GM18870 (cell line): ENCODE measurements at regions not wholly inside any gene's neighbourhood (a gene's known extent, or its start where the extent isn't known, plus 50 kb on each side); places are given as distances from the start of the nearest gene placed in this dataset.

Source experiments
- ATAC-seq: cut with Tn5 transposase; IDR thresholded peaks from one replicate; pipeline ENCODE4 v1.9.1; 2021; ENCODE audit warnings: moderate library complexity; ENCODE audit not compliant: unreplicated experiment

DNA sequence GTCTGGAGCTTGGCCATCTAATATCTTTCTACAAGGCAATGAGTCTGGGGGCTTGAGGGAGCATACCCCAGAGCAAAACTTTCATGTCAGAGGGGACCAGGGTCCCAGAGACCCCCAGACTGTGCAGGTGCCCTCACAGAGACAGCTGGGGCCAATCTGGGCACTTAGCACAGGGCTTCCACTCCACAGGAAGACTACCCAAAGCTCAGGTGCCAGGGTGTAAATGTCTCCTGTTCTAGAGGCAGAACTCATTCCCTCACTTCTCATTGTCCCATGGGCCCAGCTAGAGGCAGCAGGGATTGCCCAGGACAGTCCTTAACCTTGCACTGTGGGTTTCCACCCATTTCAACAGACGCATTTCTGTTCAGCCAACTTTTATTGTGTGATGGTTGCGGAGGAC lies 246.9 kb downstream of the ACTR3B start:
- no peak for ATAC-seq

GRCh38 chr7:153006911-153007310 lies 247.4 kb downstream of the ACTR3B start:
- ATAC-seq, result no peak

GRCh38 chr7:153010416-153010815 lies 250.9 kb downstream of the ACTR3B start:
- ATAC-seq, result no peak

GRCh38 chr7:153012203-153012602 lies 252.7 kb downstream of the ACTR3B start:
- no peak for ATAC-seq

DNA sequence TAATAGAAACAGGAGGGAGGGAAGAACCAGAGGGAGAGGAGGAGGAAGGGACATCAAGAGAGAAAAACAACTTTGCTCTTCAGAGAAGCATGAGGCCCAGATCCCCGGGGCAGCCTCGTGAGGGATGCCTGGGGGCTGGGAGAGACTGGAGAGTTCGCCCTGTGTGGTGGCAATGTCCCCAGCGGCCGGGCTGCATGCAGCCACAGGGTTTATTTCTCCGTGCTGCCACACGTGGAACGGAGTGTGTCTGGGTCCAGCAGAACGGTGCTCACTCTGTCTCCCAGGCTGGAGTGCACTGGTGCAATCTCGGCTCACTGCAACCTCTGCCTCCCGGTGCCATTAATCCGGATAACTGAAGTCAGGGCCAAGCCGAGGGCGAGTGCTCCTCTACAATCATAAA lies 257.7 kb downstream of the ACTR3B start:
- no peak for ATAC-seq

DNA sequence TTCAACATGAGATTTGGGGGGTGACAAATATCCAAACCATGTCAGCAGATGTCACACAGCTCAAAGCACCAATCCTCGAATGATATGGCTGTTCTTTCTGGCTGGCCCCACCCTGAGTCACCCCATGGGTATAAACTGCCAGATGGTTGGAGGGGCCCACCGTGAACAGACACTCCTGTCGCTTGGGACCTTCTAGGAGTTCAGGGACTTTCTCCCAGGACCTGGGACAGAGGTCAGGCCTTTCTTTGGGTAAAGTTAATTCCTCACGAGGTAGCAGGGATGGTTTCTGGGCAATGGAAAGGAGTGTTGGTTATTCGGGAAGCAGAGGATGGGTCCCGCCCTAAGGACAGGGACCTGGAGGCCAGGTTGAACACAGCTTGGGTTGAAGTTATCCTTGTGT lies 262.0 kb downstream of the ACTR3B start:
- ATAC-seq, result no peak

DNA sequence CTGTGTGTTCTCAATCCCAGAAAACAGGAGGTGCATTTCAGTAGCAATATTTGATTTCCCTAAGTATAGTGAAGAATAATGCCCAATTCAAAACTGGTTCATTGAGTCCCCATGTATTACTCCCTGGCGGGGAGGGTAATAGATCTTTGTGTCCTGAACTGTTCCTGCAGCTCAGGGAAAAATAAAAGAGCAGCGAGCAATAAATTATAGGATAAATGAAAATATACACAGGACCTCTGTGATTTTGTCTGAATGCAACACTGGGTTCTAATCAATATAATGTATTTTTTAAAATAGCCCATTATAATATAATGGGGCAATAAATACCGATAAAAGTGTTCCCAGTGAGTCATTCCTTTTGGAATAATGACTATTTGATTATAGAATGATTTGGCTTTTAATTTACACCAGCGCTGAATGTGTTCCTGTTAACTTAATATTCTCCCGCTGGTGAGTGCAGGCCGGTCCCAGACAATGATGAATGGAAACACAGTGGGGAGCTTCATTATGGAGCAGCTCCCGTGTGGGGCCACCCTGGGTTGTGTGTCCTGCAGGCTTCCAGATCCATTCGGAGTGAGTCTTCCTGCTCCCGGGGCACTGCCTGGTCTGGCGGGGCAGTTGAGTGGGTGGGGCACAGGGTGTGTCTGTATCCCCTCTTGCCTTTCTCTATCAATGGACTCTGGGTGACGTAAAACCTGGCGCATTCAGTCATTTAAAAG lies 263.1 kb downstream of the ACTR3B start:
- no peak for ATAC-seq

GRCh38 chr7:153023194-153023592 lies 263.6 kb downstream of the ACTR3B start:
- ATAC-seq, result no peak

GRCh38 chr7:153027210-153027609 lies 267.7 kb downstream of the ACTR3B start:
- ATAC-seq, result no peak

DNA sequence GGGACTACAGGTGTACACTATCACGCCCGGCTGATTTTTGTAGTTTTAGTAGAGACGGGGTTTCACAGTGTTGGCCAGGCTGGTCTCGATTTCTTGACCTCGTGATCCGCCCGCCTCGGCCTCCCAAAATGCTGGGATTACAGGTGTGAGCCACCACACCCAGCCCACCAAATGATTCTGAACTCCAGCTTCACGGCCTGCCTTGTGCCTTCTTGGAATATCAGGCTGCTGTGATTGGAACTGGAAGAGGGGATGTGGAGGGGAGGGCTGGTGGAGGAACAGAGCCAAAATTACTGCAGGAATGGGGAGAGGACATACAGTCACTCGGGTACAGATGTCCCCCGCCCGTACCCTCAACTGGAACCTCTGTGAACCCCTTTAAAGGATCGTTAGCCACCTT lies 268.4 kb downstream of the ACTR3B start:
- ATAC-seq, result no peak

DNA sequence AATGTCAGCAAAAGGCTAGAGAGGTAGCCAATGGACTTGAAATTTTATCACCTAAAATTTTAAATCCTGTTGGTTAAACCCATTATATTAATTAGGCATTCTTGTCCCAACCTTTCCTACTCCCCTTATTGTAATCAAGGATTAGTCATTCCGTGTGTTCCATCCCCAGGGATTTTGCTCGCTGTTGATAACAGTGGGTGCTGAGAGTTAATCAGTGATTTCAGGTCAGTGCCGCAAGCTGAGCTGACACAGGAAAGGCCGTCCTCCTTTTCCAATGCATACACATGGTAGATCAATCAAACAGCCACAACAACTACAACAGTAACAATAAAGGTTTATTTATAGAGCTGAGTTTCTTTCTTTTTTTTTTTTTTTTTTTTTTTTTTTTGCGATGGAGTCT lies 271.4 kb downstream of the ACTR3B start:
- no peak for ATAC-seq

DNA sequence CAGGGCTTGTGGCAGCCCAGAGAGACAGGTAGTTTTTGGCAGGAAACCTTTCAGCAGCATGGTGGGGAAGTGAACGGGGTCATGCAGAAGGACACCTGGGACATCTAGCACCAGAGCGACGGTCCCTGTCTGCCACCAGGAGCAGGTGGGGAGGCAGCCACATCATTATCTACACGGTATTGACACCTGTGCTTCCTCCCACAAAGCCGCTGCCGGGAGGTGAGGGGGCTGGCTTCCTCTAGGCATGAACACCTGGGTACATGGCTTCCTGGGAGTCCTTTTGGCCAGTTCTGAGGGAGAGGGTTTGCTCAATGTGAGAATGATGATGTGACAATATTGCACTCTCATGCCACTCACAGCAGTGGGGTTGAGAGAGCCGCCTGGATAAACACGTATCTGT lies 275.2 kb downstream of the ACTR3B start:
- ATAC-seq, result no peak

DNA sequence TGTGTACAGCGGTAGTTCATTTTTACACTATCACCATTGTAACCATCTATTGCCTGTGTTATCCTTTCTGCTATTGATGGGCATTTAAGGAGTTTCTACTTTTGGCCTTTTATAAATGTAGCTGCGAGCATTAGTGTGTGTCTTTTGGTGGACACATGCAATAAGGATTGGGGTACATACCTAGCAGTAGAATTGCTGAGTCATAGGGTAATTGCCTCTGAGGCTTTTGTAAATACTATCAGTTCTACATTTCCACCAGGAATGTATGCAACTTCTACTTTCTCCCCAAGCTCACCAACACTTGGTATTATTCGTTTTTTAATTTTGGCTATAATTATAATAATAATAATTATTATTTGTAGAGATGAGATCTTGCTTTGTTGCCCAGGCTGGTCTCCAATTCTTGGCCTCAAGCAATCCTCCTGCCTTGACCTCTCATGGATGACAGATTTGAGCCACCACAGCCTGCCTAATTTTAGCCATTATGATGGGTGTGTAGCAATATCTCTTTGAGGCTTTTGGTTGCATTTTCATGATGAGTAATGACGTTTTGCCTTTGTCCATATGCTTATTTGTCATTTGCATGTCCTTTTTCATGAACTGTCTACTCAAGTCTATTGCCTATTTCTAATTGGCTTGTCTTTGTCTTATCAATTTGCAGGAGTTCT lies 277.0 kb downstream of the ACTR3B start:
- no peak for ATAC-seq

DNA sequence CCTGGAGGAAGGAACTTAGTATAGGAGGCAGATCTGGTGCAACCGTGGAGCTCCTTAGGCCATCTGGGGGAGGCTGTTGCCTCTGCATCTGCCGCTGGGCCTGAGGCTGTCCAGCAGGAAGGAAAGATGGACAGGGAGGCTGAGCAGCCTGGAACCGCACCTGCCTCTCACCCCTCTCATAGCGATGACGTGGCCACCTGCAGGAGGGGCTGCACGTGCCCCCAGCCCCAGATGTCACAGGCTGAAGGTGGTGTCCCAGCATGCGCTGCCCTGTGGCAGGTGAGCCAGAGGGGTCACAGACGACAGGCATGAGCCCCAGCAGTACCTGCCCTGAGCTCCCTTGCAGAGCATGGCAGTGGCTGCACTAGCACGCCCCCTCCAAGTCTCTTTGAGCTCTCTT lies 283.9 kb downstream of the ACTR3B start:
- no peak for ATAC-seq

- ATAC-seq, result no peak
Observed at GRCh38 chr7:153044981-153045380, 285.4 kb downstream of the ACTR3B start.

DNA sequence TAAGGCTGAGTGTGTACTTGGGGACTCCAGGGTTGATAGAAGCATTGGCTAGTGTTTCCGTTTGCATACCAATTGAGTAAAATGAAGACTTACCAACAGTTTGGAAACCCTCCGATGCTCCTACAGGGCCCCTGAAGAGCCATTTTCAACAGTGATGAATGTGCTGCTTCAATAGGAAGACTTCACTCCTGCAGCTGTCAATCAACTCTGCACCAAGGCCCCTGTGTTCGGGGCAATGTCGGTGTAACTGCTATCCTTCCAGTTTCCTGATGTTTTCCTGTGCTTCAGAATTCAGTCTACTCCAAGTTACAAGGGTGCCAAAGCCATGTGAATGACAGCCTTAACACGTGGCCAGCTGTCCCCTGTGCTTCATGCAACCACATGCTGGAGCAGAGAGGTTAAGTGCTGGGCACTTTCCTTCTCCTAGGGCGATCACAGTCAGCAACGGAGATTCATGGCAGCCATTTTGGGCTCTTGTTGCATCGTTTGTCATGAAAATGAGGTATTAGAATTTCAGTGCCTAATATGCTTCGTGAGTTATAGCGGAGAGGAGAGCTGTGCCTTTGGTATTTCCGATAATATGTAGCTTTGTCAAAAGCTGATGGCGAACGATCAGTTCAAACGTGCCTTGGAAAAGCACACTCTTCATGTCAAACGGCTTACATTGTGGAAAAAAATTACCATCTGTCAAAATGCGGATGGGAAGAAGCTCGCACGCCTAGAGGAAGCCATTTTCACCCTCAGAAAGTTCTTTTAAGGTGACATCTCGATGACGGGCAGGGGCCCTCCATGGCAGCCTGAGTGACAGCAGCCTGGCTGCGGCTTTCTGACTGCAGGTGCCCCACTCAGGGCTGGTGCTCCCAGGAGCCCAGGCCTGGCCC lies 287.8 kb downstream of the ACTR3B start:
- ATAC-seq, result no peak

DNA sequence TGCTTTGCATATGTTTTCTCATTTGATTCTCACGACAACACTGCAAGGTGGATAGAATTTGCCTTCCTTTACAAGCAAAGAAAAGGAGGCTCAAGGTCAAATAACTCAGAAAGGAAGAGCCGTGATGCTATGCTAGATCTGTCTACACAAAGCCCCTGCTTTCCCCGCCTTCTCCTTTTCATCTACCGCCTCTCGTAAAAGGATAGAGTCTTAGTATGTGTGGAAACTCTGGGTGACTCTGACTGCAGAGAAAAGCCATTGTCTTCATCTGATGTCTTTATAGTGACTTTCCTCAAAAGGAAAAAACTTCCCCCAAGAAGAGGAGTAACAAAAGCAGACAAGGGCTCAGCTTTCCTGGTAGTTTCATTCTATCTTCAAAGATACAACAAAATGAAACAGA lies 292.7 kb downstream of the ACTR3B start:
- ATAC-seq, result no peak

DNA sequence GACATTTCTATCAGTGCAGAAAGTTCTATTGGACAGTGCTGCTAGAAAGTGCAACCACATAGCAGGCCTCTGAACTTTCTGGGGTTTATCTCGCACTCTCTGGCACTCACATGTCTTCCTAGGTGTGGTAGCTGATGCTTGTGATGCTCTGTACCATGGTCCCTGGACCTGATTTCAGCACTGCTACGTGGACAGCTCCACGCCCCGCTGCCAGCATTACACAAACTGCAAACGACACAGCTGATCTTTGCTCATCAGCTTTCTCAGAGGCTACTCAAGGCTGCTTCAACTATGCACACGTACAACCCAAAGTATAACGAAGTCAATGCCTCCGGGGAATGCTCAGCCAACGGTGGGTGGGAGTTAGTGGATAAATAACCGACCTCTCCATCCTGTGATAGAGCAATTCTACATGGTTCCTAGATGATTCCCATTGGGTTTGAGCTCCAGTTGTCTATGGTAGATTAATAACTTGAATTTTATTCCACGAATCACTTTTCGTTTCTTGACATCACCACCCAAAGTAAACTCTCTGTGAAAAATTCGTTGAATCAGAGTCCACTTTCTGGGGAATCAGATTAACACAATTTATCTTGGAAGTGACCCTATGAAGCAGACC lies 302.5 kb downstream of the ACTR3B start:
- ATAC-seq, result no peak

- ATAC-seq, result no peak
Observed at GRCh38 chr7:153065051-153065450, 305.5 kb downstream of the ACTR3B start.

GRCh38 chr7:153066711-153067110 lies 307.2 kb downstream of the ACTR3B start:
- ATAC-seq, result no peak

GRCh38 chr7:153070141-153070540 lies 310.6 kb downstream of the ACTR3B start:
- ATAC-seq, result no peak
